COR-L47 (cell line): ENCODE measurements at regions not wholly inside any gene's neighbourhood (a gene's known extent, or its start where the extent isn't known, plus 50 kb on each side); places are given as distances from the start of the nearest gene placed in this dataset.

Experiments
- DNase-seq: peaks from one replicate; lab custom pipeline; 2025; lab: John Stamatoyannopoulos, UW

DNA sequence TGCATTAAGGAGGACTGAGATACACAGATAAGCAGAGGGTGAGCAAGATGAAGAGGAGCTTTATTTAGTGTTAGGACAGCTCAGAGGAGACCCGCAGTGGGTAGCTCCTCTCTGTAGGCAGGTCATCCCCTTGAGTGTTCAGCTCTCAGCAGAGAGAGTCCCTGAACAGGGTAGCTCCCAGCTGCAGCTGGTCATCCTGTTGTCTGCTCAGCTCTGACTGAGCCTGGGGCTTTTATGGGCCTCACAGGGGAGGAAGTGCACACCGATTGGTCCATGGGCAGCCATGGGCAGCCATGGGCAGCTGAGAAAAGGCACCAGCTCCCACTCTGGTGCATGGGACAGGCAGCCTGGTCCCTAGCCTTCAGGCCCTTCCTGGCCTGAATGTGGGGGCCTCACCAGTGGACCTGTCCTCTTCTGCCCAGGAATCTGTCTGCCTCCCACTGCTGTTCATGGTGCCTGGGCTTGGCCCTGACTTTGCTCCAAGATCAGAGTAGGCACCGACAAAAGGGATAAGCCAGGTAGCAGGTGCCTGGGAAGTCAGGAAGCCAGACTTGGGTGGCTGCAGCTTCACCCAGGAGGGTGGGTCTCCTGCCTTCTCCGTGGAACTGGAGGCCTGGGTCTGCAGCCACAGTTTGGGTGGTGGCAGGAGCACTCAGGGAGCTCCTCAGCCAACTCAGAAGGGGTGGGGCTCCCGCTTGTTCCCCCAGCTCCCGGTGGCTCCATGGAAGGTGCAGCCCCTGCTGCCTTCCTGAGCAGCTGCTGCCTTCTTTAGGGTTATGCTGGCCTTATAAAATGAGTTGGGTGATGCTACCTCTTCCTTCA, 54.7 kb downstream of the MYEOV start:
- DNase-seq: no peak

- no peak for DNase-seq
These were observed 56.1 kb downstream of the MYEOV start for GRCh38 chr11:69350040-69350439.

GRCh38 chr11:69350596-69350995, 56.6 kb downstream of the MYEOV start:
- no peak for DNase-seq

DNA sequence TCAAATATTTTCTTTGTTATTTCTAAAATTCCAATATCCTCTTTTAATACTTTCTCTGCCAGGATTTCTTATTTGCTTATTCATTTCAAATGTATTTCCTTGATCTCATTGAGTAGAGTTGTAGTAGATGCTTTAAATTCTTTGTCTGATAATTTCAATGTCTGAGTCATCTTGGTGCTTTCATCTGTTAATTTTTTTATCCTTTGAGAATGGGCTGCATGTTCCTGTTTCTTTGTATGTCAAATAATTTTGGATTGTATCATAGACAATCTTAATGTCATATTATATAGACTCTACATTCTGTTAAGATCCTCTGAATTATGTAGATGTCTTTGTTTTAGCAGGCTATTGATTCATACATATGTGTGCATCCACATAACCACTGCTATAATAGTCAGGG, 57.5 kb downstream of the MYEOV start:
- DNase-seq: no peak

- no peak for DNase-seq
These were observed 58.2 kb downstream of the MYEOV start for GRCh38 chr11:69352166-69352565.

DNA sequence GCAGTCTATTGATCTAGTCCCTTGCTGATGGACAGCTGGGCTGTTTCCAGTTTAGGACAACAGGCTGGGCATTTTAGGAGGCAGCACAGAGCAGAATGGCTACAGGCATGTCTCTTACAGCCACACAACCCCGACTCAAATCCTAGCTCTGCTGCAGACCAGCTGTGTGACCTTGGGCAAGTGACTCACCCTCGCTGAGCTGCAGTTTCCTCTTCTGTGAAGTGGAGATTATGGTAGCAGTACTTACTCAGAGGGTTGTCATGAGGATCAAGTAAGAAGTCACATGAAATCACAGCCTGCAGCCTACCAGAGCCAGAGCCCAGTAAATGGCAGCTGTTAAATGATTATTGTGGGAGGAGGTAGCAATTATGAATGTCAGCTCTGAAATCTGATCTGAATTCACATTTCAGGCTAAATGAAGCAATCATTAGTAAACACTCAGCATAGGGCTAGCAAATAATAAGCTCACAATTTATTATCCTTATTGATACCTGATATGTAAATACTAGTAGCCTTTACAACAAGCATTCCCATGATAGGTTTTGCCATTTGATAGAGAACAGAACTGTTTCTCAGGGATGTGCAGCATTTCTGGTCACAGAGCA, 58.9 kb downstream of the MYEOV start:
- no peak for DNase-seq

DNA sequence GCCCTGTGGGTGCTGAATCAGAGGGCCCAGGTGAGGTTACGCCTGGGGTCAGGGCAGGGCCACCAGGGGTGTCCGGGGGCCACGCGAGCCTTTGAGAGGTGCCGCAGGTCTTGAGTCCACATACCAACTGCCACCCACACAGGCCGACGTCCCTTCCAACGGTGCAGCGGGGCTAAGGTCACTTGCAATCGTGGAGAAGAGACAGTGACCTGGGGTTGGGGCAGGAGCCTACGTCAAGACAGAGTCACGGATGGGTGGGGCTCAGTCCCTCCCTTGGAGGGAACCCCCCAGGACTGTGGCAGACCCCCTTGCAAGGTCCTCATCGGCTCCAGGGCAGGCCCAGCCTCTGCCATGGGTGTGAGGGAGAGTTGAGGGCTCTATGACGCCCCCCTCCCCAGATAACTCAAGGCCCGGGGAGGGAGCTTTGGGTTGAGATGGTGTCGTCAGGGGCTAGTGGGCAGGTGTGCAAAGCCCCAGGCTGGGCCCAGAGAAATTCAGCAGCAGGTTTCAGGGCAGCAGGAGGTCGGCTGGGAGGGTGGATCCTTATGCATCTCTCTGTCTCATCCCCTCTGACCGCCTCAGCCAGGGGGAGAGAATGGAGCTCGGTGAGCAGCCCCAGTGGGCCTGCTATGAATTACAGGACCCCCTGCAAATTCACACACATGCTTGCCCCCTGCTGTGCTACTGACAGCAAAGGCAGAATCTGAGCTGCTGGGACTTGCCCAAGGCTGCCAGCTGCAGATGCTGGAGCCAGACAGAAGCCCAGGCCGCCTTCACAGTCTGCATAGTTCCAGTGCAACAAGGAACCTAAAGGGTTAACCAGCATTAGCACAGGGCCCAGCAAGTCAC, 60.0 kb downstream of the MYEOV start:
- no peak for DNase-seq

DNA sequence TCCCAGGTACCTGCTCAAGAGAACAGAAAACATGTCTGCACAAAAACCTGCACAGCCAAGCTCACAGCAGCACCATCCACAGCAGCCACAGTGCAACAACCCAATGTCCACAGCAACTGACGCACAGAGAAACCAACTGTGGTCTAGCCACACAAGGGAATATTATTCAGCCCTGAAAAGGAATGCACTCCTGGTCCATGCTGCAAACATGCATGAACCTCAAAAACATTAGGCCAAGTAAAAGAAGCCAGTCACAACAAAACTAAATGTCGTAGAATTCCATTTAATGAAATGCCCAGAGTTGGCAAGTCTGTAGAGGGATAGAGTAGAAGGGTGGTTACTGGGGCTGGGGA, 60.6 kb downstream of the MYEOV start:
- DNase-seq: no peak

DNA sequence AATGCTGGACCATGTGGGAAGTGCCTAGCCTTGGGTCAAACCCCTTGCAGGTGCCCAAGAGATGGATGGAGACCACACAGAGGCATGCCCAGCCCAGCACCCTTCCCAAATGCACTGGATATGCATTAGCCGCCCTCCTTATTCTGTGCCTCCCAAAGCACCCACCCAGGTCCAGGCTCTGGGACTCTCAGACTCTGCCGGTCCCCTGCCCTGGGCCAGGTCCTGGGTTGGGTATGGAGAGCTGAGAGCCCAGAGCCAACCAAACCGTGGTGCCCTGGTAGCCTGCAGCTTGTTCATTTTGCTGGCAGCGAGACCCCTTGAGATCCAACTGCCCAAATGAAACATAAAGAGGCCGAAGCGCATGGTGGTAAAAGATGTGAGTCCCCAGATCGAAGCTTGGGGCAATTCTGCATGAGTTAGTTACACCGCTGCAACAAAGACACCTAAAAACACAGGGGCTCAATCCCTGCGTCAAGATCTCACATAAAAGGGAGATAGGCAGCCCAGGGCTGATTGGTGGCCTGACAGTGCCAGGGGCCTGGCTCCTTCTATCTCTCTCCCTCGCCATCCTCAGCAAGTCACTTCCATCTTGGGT, 61.5 kb downstream of the MYEOV start:
- no peak for DNase-seq

GRCh38 chr11:69355959-69356702, 62.2 kb downstream of the MYEOV start:
- no peak for DNase-seq

DNA sequence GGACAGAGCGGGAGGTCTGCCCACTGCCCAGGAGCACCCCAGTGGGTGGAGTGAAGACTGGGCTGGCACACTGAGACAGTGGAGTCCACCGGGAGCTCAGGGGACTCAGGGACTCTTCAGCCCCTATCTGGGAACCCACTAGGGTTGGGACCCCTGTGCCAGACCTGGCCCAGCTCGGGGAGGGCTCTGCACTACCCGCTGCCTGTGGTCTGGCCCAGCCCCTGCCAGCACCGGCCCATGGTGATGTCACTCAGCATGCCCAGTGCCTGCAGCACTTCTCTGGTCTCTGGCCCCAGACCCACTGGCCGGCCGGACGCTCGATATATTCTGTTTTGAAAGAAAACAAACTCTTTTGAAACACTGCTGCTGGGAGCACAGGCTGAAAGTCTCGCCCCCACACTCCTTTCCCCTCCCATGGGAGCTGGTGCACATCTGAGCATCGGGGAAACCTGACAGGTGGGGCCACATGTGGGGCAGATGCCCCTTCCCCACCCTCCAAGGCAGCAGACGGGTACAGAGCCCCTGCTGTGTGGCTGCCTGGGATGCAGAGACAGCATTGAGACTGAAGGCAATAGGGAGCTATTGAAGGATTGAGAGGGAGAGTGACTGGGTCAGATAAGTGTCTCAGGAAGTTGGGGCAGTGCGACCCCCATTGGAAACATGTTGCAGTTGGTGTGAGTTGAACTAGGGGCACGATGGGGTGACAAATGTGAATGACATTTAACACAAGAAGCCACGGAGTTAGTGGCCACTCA, 62.9 kb downstream of the MYEOV start:
- DNase-seq: no peak

- DNase-seq: no peak
These were observed 63.8 kb downstream of the MYEOV start for GRCh38 chr11:69357458-69358397.

- no peak for DNase-seq
These were observed 64.6 kb downstream of the MYEOV start for GRCh38 chr11:69358398-69359020.

GRCh38 chr11:69359735-69360480, 66.0 kb downstream of the MYEOV start:
- no peak for DNase-seq

GRCh38 chr11:69360606-69361005, 66.7 kb downstream of the MYEOV start:
- DNase-seq: no peak

DNA sequence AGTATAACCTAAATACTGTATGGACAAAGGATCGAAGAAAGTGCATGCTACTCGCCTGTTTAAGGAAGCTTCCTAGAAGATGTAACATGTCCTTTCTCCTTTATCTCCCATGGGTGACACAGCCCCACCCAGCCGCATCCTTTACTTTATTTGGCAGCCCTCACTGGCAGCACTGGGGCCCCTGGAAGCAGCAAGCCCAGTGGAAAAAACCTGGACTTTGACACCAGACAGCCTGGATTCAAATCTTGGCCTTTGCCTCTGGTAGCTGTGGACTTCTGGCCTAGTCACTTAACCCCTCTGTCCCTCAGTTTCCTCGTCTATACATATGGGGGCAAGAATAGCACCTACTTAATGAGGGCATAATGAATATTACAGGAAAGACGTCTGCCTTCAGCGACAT, 67.1 kb downstream of the MYEOV start:
- DNase-seq: no peak

- DNase-seq: no peak
These were observed 67.5 kb downstream of the MYEOV start for GRCh38 chr11:69361466-69361865.

DNA sequence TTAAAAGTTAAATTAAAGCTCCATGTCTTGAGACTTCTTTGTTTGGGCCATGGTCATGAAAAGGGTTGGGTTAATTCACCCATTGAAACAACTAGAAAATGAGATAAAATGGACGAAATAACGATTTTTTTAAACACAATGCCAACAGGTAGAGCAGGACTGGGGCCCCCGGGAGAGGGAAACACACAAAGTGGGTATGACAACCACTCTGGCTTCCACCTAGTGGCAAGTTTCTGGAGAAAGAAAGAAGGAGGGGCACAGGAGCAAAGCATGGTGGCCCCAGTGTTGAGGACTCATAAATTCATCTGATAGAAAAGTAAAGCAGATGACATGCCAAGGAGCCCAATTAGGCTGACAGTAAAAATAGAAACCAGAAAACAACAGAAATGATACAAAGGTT, 68.4 kb downstream of the MYEOV start:
- no peak for DNase-seq

DNA sequence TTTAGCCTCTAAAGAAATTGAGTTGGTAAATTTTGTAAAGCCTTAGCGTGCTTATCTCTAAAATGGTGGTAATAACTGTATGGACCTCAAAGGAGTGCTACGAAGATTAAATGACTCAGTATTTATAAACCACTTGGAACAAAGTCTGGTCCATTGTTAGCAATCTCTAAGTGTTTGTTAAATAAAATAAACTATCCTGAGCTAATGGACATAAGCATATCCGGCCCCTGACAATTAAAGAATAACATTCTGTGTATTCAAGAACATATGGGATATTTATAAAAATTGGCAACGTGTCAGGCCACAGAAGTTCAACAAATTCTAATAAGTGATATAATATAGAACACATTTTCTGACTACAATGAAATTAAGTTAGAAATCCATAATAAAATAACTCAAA, 71.0 kb downstream of the MYEOV start:
- DNase-seq: no peak
